ENCODE measurements at regions not wholly inside any gene's neighbourhood (a gene's known extent, or its start where the extent isn't known, plus 50 kb on each side); places are given as distances from the start of the nearest gene placed in this dataset.

GRCh38 chr4:4961936-4962335 is 57.3 kb downstream of the CYTL1 start:
- TF ChIP-seq CTCF (IDR thresholded peaks at IDR 0.05) (no peak), POLR2A (IDR thresholded peaks at IDR 0.05) (no peak)
- no peaks in the 10 kb centered on the region for H3K4me1 ChIP-seq
- H3K9me3 ChIP-seq = peaks cover 0 to 17% (median 0%) of the 10 kb centered on the region in 4 donors
- no peak for DNase-seq
- no peak overlapping the region for H3K27ac ChIP-seq
- no peaks in the 10 kb centered on the region for H3K27me3 ChIP-seq
- H3K4me3 ChIP-seq = no peak overlapping the region
- no peaks in the 10 kb centered on the region for H3K36me3 ChIP-seq

- H3K27me3 ChIP-seq = no peaks in the 10 kb centered on the region
- no peaks in the 10 kb centered on the region for H3K36me3 ChIP-seq
- no peaks in the 10 kb centered on the region for H3K4me1 ChIP-seq
- no peak overlapping the region for H3K27ac ChIP-seq
- no peak overlapping the region for H3K4me3 ChIP-seq
- no peak for DNase-seq
- H3K9me3 ChIP-seq = peaks cover 0 to 17% (median 0%) of the 10 kb centered on the region in 4 donors
- TF ChIP-seq CTCF (IDR thresholded peaks at IDR 0.05) (no peak), POLR2A (IDR thresholded peaks at IDR 0.05) (no peak)
Measured at GRCh38 chr4:4962928-4963327, 56.3 kb downstream of the CYTL1 start.

Small RNAs in the stretch of these regions (small RNA-seq; reads per million reads assigned to genes)
- 0 reads per million in 2 donors for gene RN7SKP113
